Upper lobe of left lung (tissue), 4 donors: ENCODE measurements at regions not wholly inside any gene's neighbourhood (a gene's known extent, or its start where the extent isn't known, plus 50 kb on each side); places are given as distances from the start of the nearest gene placed in this dataset.

Source experiments
- EP300 ChIP-seq, 4 donors: sonication (generic); formaldehyde crosslinking; IDR thresholded peaks; one replicate each; pipeline ENCODE4 v1.5.1; 2017; ENCODE audit warnings: antibody characterized with exemption in 4 of 4, control low read depth in 2 of 4
- POLR2A ChIP-seq, 4 donors: fragments of 450-650 bp; IDR thresholded peaks; one replicate each; pipeline ENCODE4 v1.5.1; 2016 to 2017; ENCODE audit warnings: antibody characterized with exemption in 4 of 4, mild to moderate bottlenecking in 2 of 4
- TF ChIP-seq, protein P1 (sequence below), 6 experiments: fragments of 450-650 bp in 4 of 6; fragments of 200-600 bp in 2 of 6; sonication (generic) in 2 of 6; IDR thresholded peaks; one replicate each; pipeline ENCODE4 v1.5.1; 2016 to 2019; ENCODE audit warnings: antibody characterized with exemption in 6 of 6

DNA sequence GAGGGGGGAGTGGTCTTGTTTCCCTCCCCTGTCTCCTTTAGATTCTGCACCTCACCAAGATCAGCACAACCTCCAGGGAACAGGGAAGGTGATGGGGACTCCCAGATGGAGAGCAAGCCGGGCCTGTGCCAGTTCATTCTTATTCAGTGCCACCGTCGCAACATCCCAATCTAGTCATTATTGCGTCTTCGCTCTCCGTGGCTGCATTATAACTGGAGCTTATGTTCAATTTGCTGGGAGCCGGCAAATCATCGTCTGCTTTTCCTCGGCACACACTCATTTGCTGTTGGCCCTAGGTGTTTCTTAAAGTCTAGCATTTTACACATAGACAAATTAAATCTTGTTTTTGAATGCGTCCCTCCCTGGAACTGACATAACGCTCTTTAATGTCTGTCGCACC is 1269.7 kb downstream of the BRD1 start:
- no peak for TF ChIP-seq POLR2A (IDR thresholded peaks at IDR 0.05)
- TF ChIP-seq EP300 (IDR thresholded peaks at IDR 0.05) = no peak
- TF ChIP-seq, protein P1, sequence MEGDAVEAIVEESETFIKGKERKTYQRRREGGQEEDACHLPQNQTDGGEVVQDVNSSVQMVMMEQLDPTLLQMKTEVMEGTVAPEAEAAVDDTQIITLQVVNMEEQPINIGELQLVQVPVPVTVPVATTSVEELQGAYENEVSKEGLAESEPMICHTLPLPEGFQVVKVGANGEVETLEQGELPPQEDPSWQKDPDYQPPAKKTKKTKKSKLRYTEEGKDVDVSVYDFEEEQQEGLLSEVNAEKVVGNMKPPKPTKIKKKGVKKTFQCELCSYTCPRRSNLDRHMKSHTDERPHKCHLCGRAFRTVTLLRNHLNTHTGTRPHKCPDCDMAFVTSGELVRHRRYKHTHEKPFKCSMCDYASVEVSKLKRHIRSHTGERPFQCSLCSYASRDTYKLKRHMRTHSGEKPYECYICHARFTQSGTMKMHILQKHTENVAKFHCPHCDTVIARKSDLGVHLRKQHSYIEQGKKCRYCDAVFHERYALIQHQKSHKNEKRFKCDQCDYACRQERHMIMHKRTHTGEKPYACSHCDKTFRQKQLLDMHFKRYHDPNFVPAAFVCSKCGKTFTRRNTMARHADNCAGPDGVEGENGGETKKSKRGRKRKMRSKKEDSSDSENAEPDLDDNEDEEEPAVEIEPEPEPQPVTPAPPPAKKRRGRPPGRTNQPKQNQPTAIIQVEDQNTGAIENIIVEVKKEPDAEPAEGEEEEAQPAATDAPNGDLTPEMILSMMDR (IDR thresholded peaks at IDR 0.05) = no peak
